Neural progenitor cell (in vitro differentiated cells): ENCODE measurements at regions not wholly inside any gene's neighbourhood (a gene's known extent, or its start where the extent isn't known, plus 50 kb on each side); places are given as distances from the start of the nearest gene placed in this dataset.
"Not testable (repeated sequence)": the region's sequence is repeated elsewhere in the genome, so short reads cannot be mapped to it uniquely, and the experiment has no call there.

Experiments
- DNase-seq: peaks from one replicate; pipeline ENCODE4 v3.0.0-alpha.2; 2016; ENCODE audit warnings: low spot score
- H2AFZ ChIP-seq: fragments of 200-600 bp; sonication (generic); replicated peaks from 2 replicates; pipeline ENCODE4 v1.6.1; 2016; ENCODE audit warnings: antibody characterized with exemption
- H3F3A ChIP-seq: fragments of 200-600 bp; sonication (generic); 2 replicates; pipeline ENCODE4 v1.6.1; 2016; ENCODE audit warnings: antibody characterized with exemption, low read depth
- H3K27ac ChIP-seq: fragments of 200-600 bp; sonication (generic); 2 replicates; pipeline ENCODE4 v1.5.1; 2016; ENCODE audit warnings: mild to moderate bottlenecking
- H3K27me3 ChIP-seq: fragments of 200-600 bp; sonication (generic); 2 replicates; pipeline ENCODE4 v1.6.1; 2016; ENCODE audit warnings: mild to moderate bottlenecking, moderate library complexity
- H3K36me3 ChIP-seq: fragments of 200-600 bp; sonication (generic); 2 replicates; pipeline ENCODE4 v1.5.1; 2016
- H3K4me1 ChIP-seq: fragments of 200-600 bp; sonication (generic); 2 replicates; pipeline ENCODE4 v1.6.1; 2016; ENCODE audit warnings: mixed run types
- H3K4me2 ChIP-seq: fragments of 200-600 bp; sonication (generic); 2 replicates; pipeline ENCODE4 v1.6.1; 2016
- H3K4me3 ChIP-seq: fragments of 200-600 bp; sonication (generic); 2 replicates; pipeline ENCODE4 v1.5.1; 2016
- H3K79me2 ChIP-seq: fragments of 200-600 bp; sonication (generic); 2 replicates; pipeline ENCODE4 v1.6.1; 2016; ENCODE audit warnings: low read depth
- H3K9ac ChIP-seq: fragments of 200-600 bp; sonication (generic); 2 replicates; pipeline ENCODE4 v1.6.1; 2016
- H3K9me3 ChIP-seq: fragments of 200-600 bp; sonication (generic); 2 replicates; pipeline ENCODE4 v1.5.1; 2016; ENCODE audit warnings: low read depth
- H4K20me1 ChIP-seq: fragments of 200-600 bp; sonication (generic); 2 replicates; pipeline ENCODE4 v1.6.1; 2016; ENCODE audit warnings: low read depth
- H3K27ac Mint-ChIP-seq: 3 replicates; pipeline ENCODE4 v1.8.0; 2021; ENCODE audit warnings: mixed read lengths
- H3K27me3 Mint-ChIP-seq: 2 replicates; pipeline ENCODE4 v1.8.0; 2022; ENCODE audit warnings: low read depth, mild to moderate bottlenecking, inconsistent platforms, moderate library complexity, mixed read lengths; ENCODE audit not compliant: insufficient read depth
- H3K36me3 Mint-ChIP-seq: 3 replicates; pipeline ENCODE4 v1.8.0; 2021; ENCODE audit warnings: mixed read lengths
- H3K4me1 Mint-ChIP-seq: 3 replicates; pipeline ENCODE4 v1.8.0; 2021; ENCODE audit warnings: mixed read lengths
- H3K4me3 Mint-ChIP-seq: 3 replicates; pipeline ENCODE4 v1.8.0; 2021; ENCODE audit warnings: mild to moderate bottlenecking, moderate library complexity, mixed read lengths
- H3K9me3 Mint-ChIP-seq: 3 replicates; pipeline ENCODE4 v1.8.0; 2020; ENCODE audit warnings: mixed read lengths
- CTCF ChIP-seq: fragments of 200-600 bp; sonication (generic); IDR thresholded peaks from 2 replicates; pipeline ENCODE4 v1.5.1; 2017; ENCODE audit warnings: antibody characterized with exemption, mild to moderate bottlenecking
- EZH2 ChIP-seq: fragments of 200-600 bp; sonication (generic); IDR thresholded peaks from 2 replicates; pipeline ENCODE4 v1.6.1; 2017; ENCODE audit warnings: antibody characterized with exemption, mild to moderate bottlenecking, moderate library complexity
- EZH2phosphoT487 ChIP-seq: fragments of 200-600 bp; sonication (generic); IDR thresholded peaks from 2 replicates; pipeline ENCODE4 v1.6.1; 2017; ENCODE audit warnings: antibody characterized with exemption

DNA sequence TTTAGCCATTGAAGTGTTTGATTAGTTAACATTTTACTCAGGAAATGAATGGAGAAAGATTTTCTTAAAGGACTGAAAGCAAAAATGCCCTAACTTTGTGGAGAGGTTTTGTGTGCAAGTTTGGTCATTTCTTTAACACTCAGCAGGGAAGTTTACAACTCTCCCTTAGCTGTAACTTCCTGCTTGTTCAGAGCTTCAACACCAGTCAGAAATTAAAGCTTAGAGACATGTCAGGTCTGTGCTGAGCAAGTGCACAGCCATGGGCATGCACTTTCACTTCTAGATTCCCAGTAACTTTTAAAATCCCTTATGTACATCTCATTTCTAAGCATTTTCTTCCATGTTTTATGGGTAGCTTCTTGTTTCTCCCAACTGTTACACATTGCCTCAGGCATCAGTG lies 326.0 kb downstream of the ACTRT1 start:
- no peak overlapping the region for H3K4me3 ChIP-seq
- H3K9ac ChIP-seq = no peak overlapping the region
- no peaks in the 10 kb centered on the region for H4K20me1 ChIP-seq
- no peak overlapping the region for H3K4me2 ChIP-seq
- no peak overlapping the region for H2AFZ ChIP-seq
- TF ChIP-seq EZH2 = no peak
- no peak for TF ChIP-seq CTCF
- TF ChIP-seq EZH2phosphoT487 = no peak
- no peaks in the 10 kb centered on the region for H3K27me3 ChIP-seq
- H3K36me3 ChIP-seq = no peaks in the 10 kb centered on the region
- no peaks in the 10 kb centered on the region for H3K79me2 ChIP-seq
- no peaks in the 10 kb centered on the region for H3K27me3 Mint-ChIP-seq
- H3F3A ChIP-seq = no peaks in the 10 kb centered on the region
- H3K9me3 ChIP-seq = peaks cover 4% of the 10 kb centered on the region
- H3K4me3 Mint-ChIP-seq = no peak overlapping the region
- H3K4me1 ChIP-seq = no peaks in the 10 kb centered on the region
- DNase-seq = no peak
- peaks cover 7% of the 10 kb centered on the region for H3K4me1 Mint-ChIP-seq
- H3K27ac Mint-ChIP-seq = no peak overlapping the region
- no peaks in the 10 kb centered on the region for H3K9me3 Mint-ChIP-seq
- no peak overlapping the region for H3K27ac ChIP-seq
- no peaks in the 10 kb centered on the region for H3K36me3 Mint-ChIP-seq

- no peaks in the 10 kb centered on the region for H3K27me3 ChIP-seq
- no peak overlapping the region for H3K27ac ChIP-seq
- no peaks in the 10 kb centered on the region for H3K36me3 ChIP-seq
- H3K9me3 ChIP-seq = peaks cover 5% of the 10 kb centered on the region
- no peak overlapping the region for H3K4me2 ChIP-seq
- TF ChIP-seq EZH2phosphoT487 = no peak
- no peak for TF ChIP-seq CTCF
- no peak for TF ChIP-seq EZH2
- H4K20me1 ChIP-seq = no peaks in the 10 kb centered on the region
- no peaks in the 10 kb centered on the region for H3K4me1 ChIP-seq
- Mint-ChIP-seq H3K9me3 (no peaks in the 10 kb centered on the region), H3K4me1 (no peaks in the 10 kb centered on the region), H3K4me3 (no peak overlapping the region), H3K27me3 (peaks cover 2% of the 10 kb centered on the region), H3K27ac (no peak overlapping the region), H3K36me3 (no peaks in the 10 kb centered on the region)
- no peak for DNase-seq
- no peak overlapping the region for H3K9ac ChIP-seq
- no peaks in the 10 kb centered on the region for H3F3A ChIP-seq
- H3K4me3 ChIP-seq = no peak overlapping the region
- no peak overlapping the region for H2AFZ ChIP-seq
- no peaks in the 10 kb centered on the region for H3K79me2 ChIP-seq
Observed at GRCh38 chrX:127708155-127708554, 344.0 kb downstream of the ACTRT1 start.

- no peaks in the 10 kb centered on the region for H3K27me3 Mint-ChIP-seq
- Histone ChIP-seq H3F3A (no peaks in the 10 kb centered on the region), H3K79me2 (no peaks in the 10 kb centered on the region), H3K27ac (no peak overlapping the region), H3K9ac (no peak overlapping the region), H3K4me2 (no peak overlapping the region), H3K27me3 (no peaks in the 10 kb centered on the region), H3K4me1 (no peaks in the 10 kb centered on the region), H4K20me1 (no peaks in the 10 kb centered on the region), H3K36me3 (peaks cover 3% of the 10 kb centered on the region), H3K4me3 (no peak overlapping the region), H3K9me3 (peaks cover 10% of the 10 kb centered on the region), H2AFZ (no peak overlapping the region)
- H3K4me1 Mint-ChIP-seq = no peaks in the 10 kb centered on the region
- TF ChIP-seq CTCF (no peak), EZH2phosphoT487 (no peak), EZH2 (no peak)
- no peaks in the 10 kb centered on the region for H3K9me3 Mint-ChIP-seq
- H3K27ac Mint-ChIP-seq = no peak overlapping the region
- H3K4me3 Mint-ChIP-seq = no peak overlapping the region
- DNase-seq = no peak
- no peaks in the 10 kb centered on the region for H3K36me3 Mint-ChIP-seq
Observed at GRCh38 chrX:127702527-127702926, 349.7 kb downstream of the ACTRT1 start.

- H3K9ac ChIP-seq, H3K9me3 Mint-ChIP-seq: not testable (repeated sequence)
Observed at GRCh38 chrX:127662942-127663341, 389.3 kb downstream of the ACTRT1 start.

More at GRCh38 chrX:127662942-127663341, 389.3 kb downstream of the ACTRT1 start:
- H3K4me1 ChIP-seq, H3K27ac Mint-ChIP-seq, H3K27me3 ChIP-seq, H3K9me3 ChIP-seq, H3K4me1 Mint-ChIP-seq, H3K36me3 Mint-ChIP-seq, H2AFZ ChIP-seq, H3K4me2 ChIP-seq, H3K36me3 ChIP-seq, H3K79me2 ChIP-seq, H3K4me3 Mint-ChIP-seq, H3F3A ChIP-seq, H4K20me1 ChIP-seq, H3K27ac ChIP-seq, H3K27me3 Mint-ChIP-seq, H3K4me3 ChIP-seq, DNase-seq: not testable (repeated sequence)
